HG02840 (cell line): ENCODE measurements at regions not wholly inside any gene's neighbourhood (a gene's known extent, or its start where the extent isn't known, plus 50 kb on each side); places are given as distances from the start of the nearest gene placed in this dataset.
"Not testable (repeated sequence)": the region's sequence is repeated elsewhere in the genome, so short reads cannot be mapped to it uniquely, and the experiment has no call there.

Experiments used
- ATAC-seq: cut with Tn5 transposase; IDR thresholded peaks from one replicate; pipeline ENCODE4 v1.9.1; 2021; ENCODE audit warnings: mild to moderate bottlenecking, moderate library complexity, moderate number of reproducible peaks; ENCODE audit not compliant: unreplicated experiment, low FRiP score

DNA sequence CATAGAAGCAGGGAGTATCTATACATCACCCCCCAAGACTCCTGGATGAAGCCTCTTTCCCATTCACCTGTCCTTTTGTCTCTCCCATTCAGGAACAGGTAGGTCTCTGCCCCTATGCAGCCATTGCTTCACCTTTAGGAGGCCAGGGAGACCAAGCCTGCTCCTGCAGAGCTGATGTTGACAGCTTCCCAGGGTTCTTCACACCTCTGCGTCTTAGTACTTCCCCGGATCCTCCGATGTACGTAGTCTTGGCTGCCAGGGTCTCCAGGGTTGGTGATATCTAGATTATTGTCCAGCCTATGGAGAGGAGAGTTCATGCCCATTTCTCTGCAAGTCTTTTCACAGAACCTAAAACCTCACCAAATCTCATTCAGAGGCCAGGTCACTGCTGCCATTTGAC lies 365.7 kb upstream of the KLF6 start:
- ATAC-seq = no peak

DNA sequence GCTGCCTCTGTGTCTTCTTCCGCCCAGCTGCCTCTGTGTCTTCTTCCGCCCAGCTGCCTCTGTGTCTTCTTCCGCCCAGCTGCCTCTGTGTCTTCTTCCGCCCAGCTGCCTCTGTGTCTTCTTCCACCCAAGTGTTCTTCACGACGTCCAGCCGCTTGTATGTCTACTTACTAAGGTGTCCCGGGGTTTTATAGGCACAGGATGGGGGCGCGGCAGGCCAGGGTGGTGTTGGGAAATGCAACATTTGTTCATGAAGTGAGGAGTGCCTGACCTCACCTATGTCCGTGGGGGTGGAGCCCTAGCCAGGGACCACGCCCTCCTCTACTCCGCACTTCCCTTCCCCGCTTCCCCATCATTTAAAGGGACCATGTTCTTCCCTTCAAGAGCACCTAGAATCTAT lies 364.5 kb upstream of the KLF6 start:
- not testable (repeated sequence) for ATAC-seq

DNA sequence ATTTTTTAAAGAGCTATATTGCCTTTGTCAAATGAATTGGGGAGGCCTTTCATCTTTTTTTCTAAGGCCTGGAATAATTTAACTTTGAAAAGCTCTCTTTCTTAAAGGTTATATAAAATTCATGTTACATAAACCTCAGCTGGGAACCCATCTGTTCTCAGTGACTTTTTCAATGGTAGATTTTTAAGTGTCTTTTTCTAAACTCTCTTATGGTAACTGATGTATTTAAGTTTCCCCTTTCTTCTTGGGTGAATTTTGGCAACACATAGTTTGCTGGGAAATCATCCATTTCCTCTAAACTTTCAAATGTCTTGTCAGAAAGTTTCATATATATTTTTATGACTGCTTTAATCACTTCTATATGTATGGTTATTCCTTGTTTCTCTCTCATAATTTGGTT lies 362.2 kb upstream of the KLF6 start:
- ATAC-seq = no peak

DNA sequence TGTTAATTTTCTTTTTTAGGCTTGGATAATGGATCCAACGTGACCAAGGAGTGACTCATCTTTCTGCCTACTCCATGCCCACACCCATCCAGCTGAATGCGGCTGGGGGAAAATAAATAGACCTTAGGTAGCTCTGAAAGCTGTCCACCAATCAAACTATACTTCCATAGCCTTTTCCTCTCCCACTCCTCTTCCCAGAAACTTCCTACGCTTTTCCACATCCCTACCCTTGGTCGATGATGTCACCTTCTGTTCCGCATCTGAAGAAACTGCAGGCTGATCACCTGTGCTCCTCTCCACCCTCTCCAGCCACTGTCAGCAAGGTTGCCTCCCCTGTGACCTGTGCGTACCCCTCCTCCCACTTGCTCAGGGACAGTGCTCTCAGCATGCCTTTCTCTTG lies 359.8 kb upstream of the KLF6 start:
- no peak for ATAC-seq

DNA sequence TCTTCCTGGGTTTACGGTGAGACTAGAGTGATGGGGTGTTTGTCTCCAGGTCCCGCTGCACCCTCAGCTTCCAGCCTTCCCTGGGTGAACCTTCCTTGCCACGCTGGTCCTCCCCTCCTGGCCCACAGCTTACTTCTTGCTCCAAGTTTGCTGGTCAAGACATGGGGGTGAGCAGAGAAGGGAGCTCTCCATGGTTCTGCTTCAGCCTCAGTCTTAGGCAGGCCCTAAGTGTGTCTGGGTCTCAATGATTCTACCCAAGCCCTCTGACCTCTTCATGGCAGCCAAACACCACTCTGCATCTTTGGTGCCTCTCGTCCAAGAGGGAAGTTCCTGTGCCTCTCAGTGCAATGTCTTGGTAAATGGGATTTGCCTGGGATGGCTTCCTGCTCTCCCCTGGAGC lies 356.5 kb upstream of the KLF6 start:
- no peak for ATAC-seq

DNA sequence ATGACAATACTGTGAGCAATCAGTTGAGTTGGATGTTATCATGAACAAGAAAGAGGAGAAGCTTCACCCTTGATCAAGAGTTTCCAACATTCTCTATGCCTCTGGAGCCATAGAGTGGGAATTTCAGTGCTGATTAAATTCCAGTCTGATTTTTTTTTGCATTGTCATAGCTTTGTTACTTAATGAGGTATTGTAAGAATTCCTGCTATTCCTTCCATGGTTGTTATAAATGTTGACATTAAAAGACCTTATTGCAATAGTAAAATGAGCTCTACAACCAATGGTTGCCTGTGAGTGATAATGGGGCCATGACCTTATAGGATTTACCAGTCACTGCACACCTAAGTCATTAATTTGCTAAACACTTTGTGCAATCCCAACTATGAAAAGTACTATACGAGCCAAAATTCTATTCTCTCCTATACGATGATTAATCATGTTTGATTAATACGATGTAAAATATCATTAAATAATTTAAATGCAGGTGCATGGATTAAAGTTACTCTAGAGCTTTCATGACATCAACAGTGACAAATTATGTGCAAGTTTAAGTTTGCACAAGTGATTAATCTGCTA lies 353.2 kb upstream of the KLF6 start:
- ATAC-seq = no peak

DNA sequence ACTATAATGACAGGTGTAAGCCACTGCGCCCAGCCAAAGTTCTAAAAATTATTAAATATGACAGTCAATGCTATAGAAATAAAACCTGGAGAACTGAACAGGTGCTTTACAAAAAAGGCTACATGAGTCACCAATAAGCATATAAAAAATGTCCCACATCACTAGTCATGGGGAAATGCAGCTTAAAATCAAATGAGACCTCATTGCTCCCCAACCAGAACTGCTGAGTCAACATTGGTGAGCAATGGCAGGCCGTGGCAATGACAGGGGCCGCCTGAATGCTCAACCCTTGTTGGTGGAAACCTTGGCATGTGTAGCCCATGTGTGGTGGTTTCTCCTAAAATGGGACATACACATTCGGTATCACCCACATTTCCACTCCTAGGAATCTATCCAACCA lies 352.3 kb upstream of the KLF6 start:
- no peak for ATAC-seq

DNA sequence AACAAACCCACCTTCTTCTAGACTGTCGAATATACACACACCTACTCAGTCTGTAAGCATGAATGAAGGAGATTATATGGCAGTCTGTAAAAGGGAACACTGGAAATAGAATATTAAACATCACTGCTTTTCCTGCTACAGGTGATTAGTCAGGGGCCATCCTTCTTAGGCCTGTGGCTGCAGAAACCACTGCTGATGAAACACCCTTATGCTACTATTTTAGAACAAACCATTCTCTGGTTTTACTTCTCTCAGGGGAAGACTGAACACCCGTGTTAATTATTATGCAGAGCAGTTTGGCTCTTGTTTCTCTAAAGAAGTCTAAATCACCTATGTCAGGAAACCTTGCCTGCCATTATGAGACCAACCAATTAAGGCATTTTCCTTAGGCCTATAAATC lies 351.1 kb upstream of the KLF6 start:
- peak; percentile 86 for ATAC-seq

DNA sequence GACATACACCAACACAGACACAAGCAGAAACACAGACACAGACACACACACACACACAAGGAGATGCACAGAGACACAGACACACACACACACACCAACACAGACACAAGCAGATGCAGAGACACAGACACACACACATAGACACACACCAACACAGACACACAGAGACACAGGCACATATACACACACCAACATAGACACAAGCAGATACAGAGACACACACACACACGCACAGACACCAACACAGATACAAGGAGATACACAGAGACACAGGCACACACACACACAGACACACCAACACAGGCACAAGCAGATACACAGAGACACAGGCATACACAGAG lies 347.2 kb upstream of the KLF6 start:
- no peak for ATAC-seq

DNA sequence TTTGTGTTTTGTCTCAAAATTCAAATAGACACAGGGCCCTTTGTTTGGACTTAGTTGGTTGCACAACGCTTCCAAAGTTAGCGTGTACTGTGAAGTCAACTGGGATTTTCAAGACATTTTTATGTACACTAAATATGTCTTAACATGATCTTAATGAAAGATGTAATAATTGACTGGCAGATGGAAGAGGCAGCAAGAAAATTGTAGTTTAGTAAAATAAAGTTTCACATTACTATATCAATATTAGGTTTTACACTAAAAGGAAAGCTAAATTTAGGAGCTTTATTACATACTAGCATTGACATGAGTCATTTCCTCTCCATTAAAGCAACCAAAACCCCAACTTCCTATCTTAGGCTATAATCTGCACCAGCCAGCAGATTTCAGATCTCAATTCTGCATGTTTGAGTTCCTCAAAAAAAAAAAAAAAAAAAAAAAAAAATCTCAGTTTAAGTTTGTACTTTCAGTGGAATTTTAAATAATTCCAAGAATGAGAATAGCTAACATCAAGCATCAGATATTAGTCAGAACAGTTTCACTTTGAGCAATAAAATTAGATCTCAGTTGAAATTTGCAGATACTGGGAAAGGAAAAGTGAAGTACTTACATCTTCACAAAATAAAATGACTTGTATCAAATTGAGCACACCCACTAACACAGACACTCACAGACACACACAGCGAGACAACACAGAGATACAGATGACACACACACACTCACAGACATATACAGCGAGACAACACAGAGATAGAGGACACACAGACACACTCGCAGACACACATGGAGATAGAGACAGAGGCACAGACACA lies 346.6 kb upstream of the KLF6 start:
- ATAC-seq = peak; percentile 57

DNA sequence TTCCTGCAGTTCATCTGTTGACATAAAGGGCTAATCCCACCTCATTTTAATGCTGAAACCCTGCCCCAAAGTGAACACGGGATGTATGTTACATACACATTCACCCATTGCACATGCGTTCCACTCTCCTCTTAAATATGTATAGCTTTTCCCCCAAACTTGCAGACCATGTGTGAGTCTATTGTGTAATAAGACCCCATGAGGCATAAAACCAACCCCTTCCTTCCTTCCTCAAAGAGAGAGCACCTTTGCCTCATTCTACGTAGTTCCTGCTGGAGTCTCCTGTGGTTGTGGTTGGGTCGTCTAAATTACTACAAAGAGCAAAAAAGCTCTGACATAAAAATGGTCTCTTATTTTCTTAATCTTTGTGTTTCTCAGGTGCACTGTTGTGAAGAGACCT lies 345.7 kb upstream of the KLF6 start:
- no peak for ATAC-seq

DNA sequence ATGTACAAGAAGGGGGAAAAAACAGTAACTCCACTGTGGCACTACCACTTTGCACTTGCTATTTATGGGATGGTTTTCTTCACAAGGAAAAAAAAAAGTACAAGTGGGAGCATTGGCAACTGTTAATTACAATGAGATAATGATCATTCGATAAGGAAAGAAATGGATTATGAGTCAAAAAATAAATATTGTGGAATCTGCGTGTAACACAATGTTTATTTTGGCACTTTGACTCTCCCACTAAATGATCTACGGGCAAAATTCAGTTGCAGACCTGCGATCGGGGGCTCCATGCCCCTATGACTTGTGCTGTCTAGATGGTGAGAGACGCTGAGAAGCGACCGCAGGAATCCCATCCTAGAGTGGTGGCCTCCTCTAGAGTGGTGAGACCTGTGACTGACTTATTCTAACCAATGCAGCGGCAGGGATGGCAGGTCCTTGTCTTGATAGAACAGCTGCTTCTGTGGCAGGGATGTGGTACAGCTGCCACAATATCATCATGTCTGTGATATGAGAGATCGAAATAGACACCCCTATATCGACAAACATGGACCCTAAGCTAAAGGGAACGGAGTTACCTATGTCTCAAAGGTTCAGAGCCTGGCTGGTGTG lies 345.0 kb upstream of the KLF6 start:
- ATAC-seq = no peak

DNA sequence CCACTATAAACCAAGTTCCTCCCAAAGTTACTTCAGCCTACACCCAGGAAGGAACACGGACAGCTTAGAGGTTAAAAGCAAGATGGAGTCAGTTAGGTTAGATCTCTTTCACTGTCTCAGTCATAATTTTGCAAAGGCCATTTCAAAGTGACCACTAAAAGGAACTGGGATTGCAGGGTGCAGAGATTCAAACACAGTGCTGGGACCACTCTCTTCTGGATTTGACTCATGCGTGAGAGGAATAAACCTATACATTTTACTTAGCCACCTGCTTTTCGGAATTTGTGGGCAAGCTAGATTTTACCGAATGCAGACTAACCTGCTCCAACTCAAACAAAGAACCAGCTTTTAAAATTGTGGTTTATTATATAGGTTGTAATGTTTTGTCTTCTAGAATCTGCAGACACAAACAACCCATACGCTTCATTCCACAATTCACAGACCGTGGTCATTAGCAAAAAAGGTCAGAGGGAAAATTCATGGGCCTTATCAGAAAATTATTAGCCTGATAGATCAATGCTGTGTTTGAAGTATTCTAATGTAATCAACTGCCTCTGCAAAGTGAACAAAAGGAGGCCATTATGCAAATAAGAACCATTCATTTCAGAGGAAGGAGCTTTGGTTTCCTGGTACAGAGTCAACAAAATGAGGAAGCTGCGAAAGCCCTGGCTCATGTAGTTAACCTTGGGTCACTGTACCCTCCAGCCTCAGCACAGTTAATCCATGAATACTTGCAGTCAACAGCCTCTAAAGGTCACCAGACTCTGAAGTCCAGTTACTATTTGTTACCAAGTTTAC lies 342.7 kb upstream of the KLF6 start:
- ATAC-seq = peak; percentile 50

DNA sequence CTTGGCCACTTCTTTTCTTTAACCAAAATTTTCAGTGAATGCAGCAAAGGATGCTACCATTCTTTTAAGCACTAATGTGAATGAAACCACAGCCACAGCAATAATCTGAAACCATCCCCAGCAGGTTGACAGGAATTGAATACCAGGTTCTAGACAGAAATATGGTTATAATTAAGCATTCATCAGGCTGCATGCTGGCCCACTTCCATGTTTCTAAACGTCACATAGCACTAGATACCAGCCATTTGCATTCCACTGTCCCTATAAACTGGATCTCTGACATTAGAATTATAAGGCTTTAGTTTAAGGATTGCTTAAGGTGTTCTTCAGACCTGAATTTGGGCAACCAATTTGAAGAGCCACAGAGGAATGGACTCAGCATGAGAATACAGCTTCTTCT lies 340.8 kb upstream of the KLF6 start:
- ATAC-seq = no peak

DNA sequence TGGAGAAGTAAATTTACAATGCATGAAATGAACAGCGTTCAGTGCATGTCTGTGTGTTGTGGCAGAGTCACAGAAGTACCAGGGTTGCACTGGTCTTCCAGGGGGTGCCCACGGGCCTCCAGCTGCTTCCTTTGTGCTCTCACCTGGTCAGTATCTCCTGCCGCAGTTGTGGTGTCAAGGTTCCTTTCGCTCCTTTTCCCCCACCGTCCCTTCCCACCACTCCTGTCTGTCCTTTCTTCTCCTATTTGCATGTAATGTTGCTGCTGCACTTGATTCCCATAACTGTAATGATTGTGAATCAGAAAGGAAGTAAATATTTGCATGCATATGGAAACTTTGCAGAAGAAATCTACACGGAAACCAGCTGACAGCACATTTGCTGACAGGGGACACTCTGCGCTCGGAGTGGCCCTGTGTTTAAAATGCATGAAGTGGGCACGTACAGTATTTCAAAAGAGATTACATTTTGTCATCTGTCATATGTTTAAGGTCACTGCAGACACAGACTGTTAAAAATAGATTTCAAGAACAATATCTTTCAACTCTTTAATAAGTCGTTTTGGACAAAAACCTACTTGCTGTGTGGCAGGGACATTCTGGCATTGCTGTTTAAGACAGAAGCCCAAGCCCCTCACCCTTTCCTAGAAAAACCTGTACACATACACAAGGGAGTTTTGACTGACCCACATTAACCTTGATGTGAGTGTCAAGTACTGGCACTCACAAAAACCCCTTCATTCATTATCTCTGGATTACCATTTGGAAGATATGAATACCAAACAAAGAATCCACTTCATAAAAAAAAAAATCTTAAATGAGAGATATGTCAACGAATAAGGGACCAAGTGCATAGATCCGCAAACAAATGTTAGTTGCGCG lies 336.7 kb upstream of the KLF6 start:
- ATAC-seq = peak; percentile 84

DNA sequence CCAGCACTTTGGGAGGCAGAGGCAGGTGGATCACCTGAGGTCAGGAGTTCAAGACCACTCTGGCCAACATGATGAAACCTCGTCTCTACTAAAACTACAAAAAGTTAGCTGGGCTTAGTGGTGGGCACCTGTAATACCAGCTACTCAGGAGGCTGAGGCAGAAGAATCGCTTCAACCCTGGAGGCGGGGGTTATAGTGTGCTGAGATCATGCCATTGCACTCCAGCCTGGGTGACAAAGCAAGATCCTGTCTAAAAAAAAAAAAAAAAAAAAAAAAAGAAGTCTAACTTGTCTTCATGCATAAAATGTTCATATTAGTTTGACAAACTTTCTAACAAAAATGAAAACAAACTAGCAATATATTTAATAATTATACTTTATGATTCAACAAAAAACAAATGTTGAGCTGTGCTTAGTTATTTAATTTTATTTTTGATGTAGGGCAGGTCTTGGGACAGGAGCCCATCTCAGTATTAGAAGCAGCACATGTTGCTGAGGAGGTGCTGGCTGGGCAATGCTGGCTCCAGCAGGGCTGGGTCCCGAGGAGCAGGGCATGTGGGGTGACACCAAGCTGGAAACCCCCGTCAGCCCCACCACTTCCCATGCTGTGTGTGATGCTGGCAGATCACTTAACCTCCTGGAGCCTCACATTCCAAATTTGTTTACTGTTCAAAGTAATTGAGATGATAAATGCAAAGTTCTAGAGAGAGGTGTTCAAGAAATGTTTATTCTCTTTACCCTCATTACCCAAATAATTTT lies 335.3 kb upstream of the KLF6 start:
- ATAC-seq = no peak

DNA sequence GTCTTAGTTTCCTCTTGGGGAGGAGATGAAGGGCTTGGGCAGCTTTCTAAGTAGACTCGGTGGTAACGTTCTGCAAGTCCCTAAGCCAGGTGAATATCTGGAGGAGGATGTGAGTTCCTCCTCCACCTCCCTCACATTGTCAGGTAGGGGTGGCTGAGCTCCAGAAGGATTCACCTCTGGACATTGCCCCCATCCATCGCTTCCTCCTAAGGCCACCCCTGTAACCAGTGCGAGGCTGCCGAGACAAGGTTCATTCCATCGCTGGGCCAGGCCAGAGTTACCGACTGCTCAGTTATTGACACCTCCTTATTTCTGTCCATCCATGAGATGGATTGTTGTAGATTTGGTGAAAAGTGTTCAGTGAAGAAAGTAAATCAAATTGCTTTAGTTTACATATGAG lies 334.1 kb upstream of the KLF6 start:
- no peak for ATAC-seq

DNA sequence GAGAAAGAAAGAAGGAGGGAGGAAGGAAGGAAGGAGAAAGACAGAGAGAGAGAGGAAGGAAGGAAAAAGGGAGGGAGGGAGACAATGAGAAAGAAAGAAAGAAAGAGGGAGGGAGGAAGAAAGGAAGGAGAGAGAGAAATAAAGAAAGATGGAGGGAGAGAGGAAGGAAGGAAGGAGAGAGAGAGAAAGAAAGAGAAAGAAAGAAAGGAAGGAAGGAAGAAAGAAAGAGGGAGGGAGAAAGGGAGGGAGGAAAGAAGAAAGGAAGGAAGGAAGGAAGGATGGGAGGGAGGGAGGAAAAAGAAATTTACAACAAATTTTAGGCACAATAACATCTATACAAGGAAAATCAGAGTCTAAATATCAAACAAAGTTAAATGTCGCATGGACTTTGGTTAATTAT lies 332.6 kb upstream of the KLF6 start:
- ATAC-seq = no peak

DNA sequence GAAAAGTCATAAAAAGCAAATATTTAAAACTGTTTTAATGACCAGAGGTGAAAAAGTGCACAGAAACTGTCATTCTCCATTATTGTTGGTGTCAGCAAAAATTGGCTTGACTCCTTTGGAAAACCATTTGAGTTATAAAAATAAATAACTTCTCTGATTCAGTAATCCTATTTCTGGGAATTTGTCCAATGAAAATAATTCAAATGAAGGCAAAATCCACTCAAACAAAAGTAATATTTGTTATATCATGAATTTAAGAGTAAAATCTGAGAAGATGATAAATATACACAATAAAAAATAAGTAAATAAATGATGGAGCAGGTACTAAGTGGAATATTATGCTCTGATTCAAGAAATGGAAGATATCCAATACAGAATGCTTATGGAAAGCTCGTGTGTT lies 326.6 kb upstream of the KLF6 start:
- no peak for ATAC-seq

DNA sequence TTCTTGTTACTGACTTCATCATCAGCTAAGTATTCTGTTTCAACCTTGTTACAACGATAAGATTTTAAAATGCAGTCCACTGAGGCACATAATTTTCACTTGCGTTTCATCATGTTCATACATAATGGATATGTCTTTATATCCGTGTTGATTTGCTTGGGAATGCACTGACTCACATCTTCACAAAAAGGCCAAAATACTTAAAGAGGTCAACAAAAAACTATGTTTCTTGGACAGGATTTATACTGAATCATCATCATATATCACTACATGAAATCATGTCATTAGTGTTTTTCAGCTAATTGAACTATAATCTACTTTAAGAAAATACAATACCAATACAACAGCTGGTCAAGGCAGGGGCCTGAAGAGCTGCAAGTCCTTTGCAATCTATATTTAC lies 324.5 kb upstream of the KLF6 start:
- no peak for ATAC-seq
